GM21737 (cell line): ENCODE measurements at regions not wholly inside any gene's neighbourhood (a gene's known extent, or its start where the extent isn't known, plus 50 kb on each side); places are given as distances from the start of the nearest gene placed in this dataset.
A peak's percentile ranks its signal among the peaks of the same experiment; 100 is the strongest.
"Not testable (repeated sequence)": the region's sequence is repeated elsewhere in the genome, so short reads cannot be mapped to it uniquely, and the experiment has no call there.

ENCODE experiments used
- ATAC-seq: cut with Tn5 transposase; IDR thresholded peaks from one replicate; pipeline ENCODE4 v1.9.1; 2021; ENCODE audit warnings: mild to moderate bottlenecking, moderate library complexity; ENCODE audit not compliant: unreplicated experiment

DNA sequence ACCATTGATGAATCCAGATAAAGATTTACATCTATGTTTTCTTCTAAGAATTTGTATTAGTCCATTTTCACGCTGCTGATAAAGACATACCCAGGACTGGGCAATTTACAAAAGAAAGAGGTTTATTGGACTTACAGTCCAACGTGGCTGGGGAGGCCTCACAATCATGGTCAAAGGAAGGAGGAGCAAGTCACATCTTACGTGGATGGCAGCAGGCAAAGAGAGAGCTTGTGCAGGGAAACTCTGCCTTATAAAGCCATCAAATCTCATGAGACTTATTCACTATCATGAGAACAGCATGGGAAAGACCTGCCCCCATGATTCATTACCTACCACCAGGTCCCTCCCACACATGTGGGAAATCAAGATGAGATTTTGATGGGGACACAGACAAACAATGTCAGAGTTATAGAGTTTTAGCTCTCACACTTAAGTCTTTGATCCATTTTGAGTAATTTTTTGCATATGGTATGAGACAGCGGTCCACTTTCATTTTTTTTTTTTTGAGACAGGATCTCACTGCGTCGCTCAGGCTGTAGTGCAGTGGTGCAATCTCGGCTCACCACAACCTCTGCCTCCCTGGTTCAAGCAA, 53.5 kb upstream of the JADE2 start:
- ATAC-seq, result not testable (repeated sequence)

GRCh38 chr5:134468921-134469400, 56.5 kb upstream of the JADE2 start:
- ATAC-seq, result no peak

DNA sequence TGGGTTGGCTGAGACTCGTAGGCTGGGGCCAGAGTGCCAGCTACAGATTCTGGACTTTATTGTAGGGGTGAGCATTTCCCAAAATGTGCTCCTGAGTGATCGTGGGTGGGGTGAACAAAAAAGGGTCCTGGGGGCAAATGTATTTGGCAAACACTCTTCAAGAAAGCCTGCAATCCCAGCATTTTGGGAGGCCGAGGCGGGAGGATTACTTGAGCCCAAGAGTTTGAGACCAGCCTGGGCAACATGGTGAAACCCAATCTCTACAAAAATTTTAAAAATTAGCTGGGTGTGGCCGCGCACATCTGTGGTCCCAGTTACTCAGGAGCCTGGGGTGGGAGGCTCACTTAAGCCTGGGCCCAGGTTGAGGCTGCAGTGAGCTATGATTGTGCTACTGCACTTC, 55.5 kb upstream of the CDKN2AIPNL start:
- ATAC-seq, result no peak

- ATAC-seq, result peak; percentile 11
Observed at GRCh38 chr5:134466241-134467069, 54.8 kb upstream of the CDKN2AIPNL start.

DNA sequence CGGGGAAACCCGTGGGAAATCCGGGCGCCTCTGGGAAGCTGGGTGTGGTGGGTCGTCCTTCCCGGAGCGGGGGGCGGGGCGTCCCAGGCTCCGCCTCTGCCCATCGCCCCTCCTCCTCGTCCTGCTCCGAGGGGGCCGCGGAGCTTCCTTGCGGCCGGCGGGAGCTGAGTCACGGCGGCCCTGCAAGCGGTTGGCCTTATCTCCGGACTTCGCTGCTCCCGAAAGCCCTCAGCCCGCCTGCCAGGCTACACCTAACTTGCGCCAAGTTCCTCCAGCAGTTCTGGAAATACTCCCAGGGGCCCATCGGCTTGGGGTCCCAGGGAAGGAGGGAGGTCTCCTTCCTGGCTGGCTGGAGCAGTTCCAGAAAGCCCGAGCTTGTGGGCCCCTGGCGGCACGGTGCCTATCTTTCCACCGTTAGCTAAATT, 54.1 kb upstream of the CDKN2AIPNL start:
- ATAC-seq, result peak; percentile 78

- ATAC-seq, result peak; percentile 27
Observed at GRCh38 chr5:134464988-134465815, 53.5 kb upstream of the CDKN2AIPNL start.

DNA sequence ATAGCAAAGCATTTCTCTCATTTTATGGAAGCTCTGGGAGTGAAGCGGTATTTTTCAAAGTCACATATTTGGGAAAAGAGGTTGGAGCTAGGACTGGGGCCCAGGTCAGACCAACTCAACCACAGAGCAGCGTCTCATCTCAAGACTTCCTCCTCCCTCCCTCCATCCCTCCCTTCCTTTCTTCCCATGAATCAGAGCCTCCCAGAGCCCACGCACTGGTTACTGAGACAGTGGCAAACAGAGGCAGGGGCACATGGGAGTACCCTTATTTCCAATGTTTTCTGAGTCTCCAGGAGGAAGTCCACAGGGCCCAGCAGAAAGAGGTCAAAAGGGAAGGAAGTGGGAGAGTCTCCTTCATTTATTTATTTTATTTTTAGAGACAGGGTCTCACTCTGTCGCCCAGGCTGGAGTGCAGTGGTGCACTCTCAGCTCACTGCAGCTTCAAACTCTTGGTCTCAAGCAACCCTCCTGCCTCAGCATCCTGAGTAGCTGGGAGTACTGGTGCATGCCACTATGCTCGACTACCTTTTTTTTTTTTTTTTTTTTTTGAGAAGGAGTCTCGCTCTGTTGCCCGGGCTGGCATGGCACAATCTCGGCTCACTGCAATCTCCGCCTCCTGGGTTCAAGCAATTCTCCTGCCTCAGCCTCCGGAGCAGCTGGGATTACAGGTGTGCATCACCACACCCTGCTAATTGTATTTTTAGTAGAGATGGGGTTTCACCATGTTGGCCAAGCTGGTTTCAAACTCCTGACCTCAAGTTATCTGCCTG, 52.5 kb upstream of the CDKN2AIPNL start:
- ATAC-seq, result no peak

- no peak for ATAC-seq
Observed at GRCh38 chr5:134463176-134463720, 51.6 kb upstream of the CDKN2AIPNL start.

DNA sequence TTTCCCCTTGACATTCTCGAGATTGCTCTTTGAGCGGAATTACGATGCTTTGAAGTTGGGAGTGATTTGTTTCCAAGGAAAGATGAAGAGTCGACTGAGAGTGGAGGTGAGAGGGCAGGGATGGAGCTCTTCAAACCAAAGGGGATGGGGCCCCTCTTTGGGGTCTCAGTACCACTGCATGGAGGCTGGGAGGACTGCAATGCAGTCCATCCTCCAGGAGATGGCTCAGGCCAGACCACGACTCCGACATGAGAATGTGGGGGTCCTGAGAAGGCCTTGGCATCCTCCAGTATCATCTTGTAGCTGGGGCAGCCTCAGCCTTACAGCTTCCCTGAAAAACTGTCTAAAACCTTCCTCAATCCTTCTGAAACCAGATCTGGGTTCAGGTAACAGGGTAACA, 51.1 kb upstream of the CDKN2AIPNL start:
- ATAC-seq, result no peak

- no peak for ATAC-seq
Observed at GRCh38 chr5:134462047-134462575, 50.4 kb upstream of the CDKN2AIPNL start.
